GM12892 (cell line): ENCODE measurements at regions not wholly inside any gene's neighbourhood (a gene's known extent, or its start where the extent isn't known, plus 50 kb on each side); places are given as distances from the start of the nearest gene placed in this dataset.

ENCODE experiments used
- POLR2A ChIP-seq: IDR thresholded peaks from 2 replicates; pipeline ENCODE4 v1.6.1; 2011; ENCODE audit warnings: low read depth, low read length, control low read depth
- POLR2AphosphoS5 ChIP-seq: IDR thresholded peaks from 2 replicates; pipeline ENCODE4 v1.6.1; 2011; ENCODE audit warnings: low read depth, low read length, control low read depth

GRCh38 chr13:28573595-28574373 is 78.9 kb upstream of the FLT1 start:
- no peak for TF ChIP-seq POLR2AphosphoS5
- TF ChIP-seq POLR2A = no peak
